Common myeloid progenitor, CD34-positive (primary cell): ENCODE measurements at regions not wholly inside any gene's neighbourhood (a gene's known extent, or its start where the extent isn't known, plus 50 kb on each side); places are given as distances from the start of the nearest gene placed in this dataset.

Source experiments
- CTCF ChIA-PET: fragments of 350-600 bp; sonication (Branson Sonifier 250); formaldehyde crosslinking; loops from one replicate; lab custom pipeline; 2021; ENCODE audit warnings: antibody characterized with exemption; lab: Charles Lee
- POLR2A ChIA-PET: fragments of 350-600 bp; sonication (Branson Sonifier 250); formaldehyde crosslinking; loops from one replicate; lab custom pipeline; 2021; ENCODE audit warnings: antibody characterized with exemption; lab: Charles Lee
- DNase-seq, 3 donors: peaks; one replicate each; pipeline versions ENCODE4 v3.0.0 to v3.0.0-alpha.2; 2013
- H3K27ac ChIP-seq, 2 experiments: 1 replicate in 1 of 2; 2 replicates in 1 of 2; pipeline ENCODE4 v1.7.0; 2013; ENCODE audit warnings: inconsistent platforms in 2 of 2, low read length in 2 of 2, mild to moderate bottlenecking in 2 of 2, low read depth in 1 of 2, moderate library complexity in 1 of 2; ENCODE audit not compliant: severe bottlenecking in 2 of 2, insufficient read depth in 1 of 2, poor library complexity in 1 of 2
- H3K27me3 ChIP-seq, 5 experiments: replicated peaks in 2 of 5; 1 replicate in 3 of 5; 2 replicates in 2 of 5; pipeline versions ENCODE4 v1.6.1 to v1.7.0; 2013; ENCODE audit warnings: low read length in 4 of 5, mild to moderate bottlenecking in 2 of 5, moderate library complexity in 2 of 5, inconsistent platforms in 1 of 5; ENCODE audit not compliant: insufficient read depth in 5 of 5, control insufficient read depth in 4 of 5
- H3K36me3 ChIP-seq, 4 experiments: 1 replicate in 2 of 4; 2 replicates in 2 of 4; pipeline versions ENCODE4 v1.6.1 to v1.7.0; 2013; ENCODE audit warnings: low read length in 3 of 4, control low read depth in 1 of 4, mild to moderate bottlenecking in 1 of 4; ENCODE audit not compliant: control insufficient read depth in 4 of 4, insufficient read depth in 4 of 4
- H3K4me1 ChIP-seq, 4 experiments: 1 replicate in 3 of 4; 2 replicates in 1 of 4; pipeline versions ENCODE4 v1.6.1 to v1.7.1; 2013; ENCODE audit warnings: low read length in 3 of 4, mild to moderate bottlenecking in 3 of 4, control low read depth in 1 of 4, inconsistent platforms in 1 of 4, moderate library complexity in 1 of 4; ENCODE audit not compliant: control insufficient read depth in 4 of 4, insufficient read depth in 4 of 4; ENCODE audit errors: control extremely low read depth in 1 of 4
- H3K4me3 ChIP-seq, 7 experiments: 1 replicate in 4 of 7; 2 replicates in 3 of 7; pipeline versions ENCODE4 v1.5.1 to v1.7.0; 2013; ENCODE audit warnings: mild to moderate bottlenecking in 7 of 7, low read length in 6 of 7, moderate library complexity in 6 of 7, inconsistent platforms in 2 of 7, low read depth in 2 of 7, control low read depth in 1 of 7; ENCODE audit not compliant: insufficient read depth in 4 of 7, control insufficient read depth in 1 of 7; ENCODE audit errors: extremely low read depth in 1 of 7
- H3K9me3 ChIP-seq, 5 experiments: 1 replicate in 4 of 5; 2 replicates in 1 of 5; pipeline versions ENCODE4 v1.6.1 to v1.7.1; 2013; ENCODE audit warnings: low read length in 4 of 5, mild to moderate bottlenecking in 2 of 5, inconsistent platforms in 1 of 5, low read depth in 1 of 5, moderate library complexity in 1 of 5; ENCODE audit not compliant: control insufficient read depth in 4 of 5, insufficient read depth in 2 of 5; ENCODE audit errors: control extremely low read depth in 1 of 5
- WGBS: methylation state at CpG from one replicate; pipeline ENCODE4 v1.1.5; 2013; ENCODE audit not compliant: insufficient coverage; 5-methylcytosine and 5-hydroxymethylcytosine counted together

GRCh38 chrX:115364670-115365069 is 75.2 kb downstream of the LUZP4 start:
- no peaks in the 10 kb centered on the region for H3K36me3 ChIP-seq
- no peak overlapping the region for H3K4me3 ChIP-seq
- ChIA-PET POLR2A (no interaction called here), CTCF (interaction anchor here (0.6 to 1.4 kb wide), 4 partner anchors 20 to 199 kb away, joined by 3 read pairs; no protein-coding TSS in a partner anchor)
- no peak for DNase-seq
- H3K27me3 ChIP-seq, result peaks cover 0 to 10% (median 0%) of the 10 kb centered on the region in 5 experiments
- H3K9me3 ChIP-seq, result no peaks in the 10 kb centered on the region
- peaks cover 0 to 9% (median 3%) of the 10 kb centered on the region in 4 experiments for H3K4me1 ChIP-seq
- H3K27ac ChIP-seq, result no peak overlapping the region

GRCh38 chrX:115366535-115366934 is 77.0 kb downstream of the LUZP4 start:
- Histone ChIP-seq H3K36me3 (no peaks in the 10 kb centered on the region), H3K9me3 (no peaks in the 10 kb centered on the region), H3K4me3 (no peak overlapping the region), H3K27ac (no peak overlapping the region), H3K4me1 (peaks cover 0 to 9% (median 3%) of the 10 kb centered on the region in 4 experiments), H3K27me3 (peaks cover 0 to 10% (median 0%) of the 10 kb centered on the region in 5 experiments)
- POLR2A ChIA-PET, result no interaction called here
- CTCF ChIA-PET, result no interaction called here
- DNase-seq, result no peak
- WGBS, result no CpG with 5 or more reads among the region's 1 CpG

DNA sequence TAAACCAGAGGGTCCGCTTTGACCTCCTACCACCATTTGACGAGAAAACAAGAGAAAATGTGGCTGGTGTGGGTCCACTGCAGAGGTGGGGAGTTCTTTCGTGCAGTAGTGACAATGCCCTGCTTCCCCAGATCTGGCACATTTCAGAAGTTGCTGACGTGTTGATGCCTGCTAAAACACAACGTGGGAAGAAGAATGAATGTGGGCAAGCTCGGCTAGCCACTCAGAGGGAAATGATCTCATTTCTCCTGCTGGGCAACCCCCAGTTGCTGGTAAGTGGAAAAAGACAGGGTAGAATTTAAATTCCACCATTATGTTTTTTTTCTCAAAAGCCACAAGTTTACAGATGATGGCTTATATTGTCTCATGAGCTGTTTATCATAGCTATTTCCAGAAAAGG is 77.9 kb downstream of the LUZP4 start:
- no peak for DNase-seq
- Histone ChIP-seq H3K9me3 (no peaks in the 10 kb centered on the region), H3K27ac (no peak overlapping the region), H3K27me3 (peaks cover 0 to 10% (median 0%) of the 10 kb centered on the region in 5 experiments), H3K4me3 (no peak overlapping the region), H3K36me3 (no peaks in the 10 kb centered on the region), H3K4me1 (peaks cover 0 to 6% (median 2%) of the 10 kb centered on the region in 4 experiments)
- ChIA-PET CTCF (no interaction called here), POLR2A (no interaction called here)
- WGBS, result 60% methylated on average over 1 of the region's 6 CpGs

GRCh38 chrX:115367951-115368350 is 78.4 kb downstream of the LUZP4 start:
- 93% methylated on average over 2 of the region's 2 CpGs for WGBS
- no peaks in the 10 kb centered on the region for H3K9me3 ChIP-seq
- peaks cover 0 to 10% (median 0%) of the 10 kb centered on the region in 5 experiments for H3K27me3 ChIP-seq
- DNase-seq, result no peak
- H3K36me3 ChIP-seq, result no peaks in the 10 kb centered on the region
- no peak overlapping the region for H3K27ac ChIP-seq
- CTCF ChIA-PET, result no interaction called here
- peaks cover 0 to 5% (median 1%) of the 10 kb centered on the region in 4 experiments for H3K4me1 ChIP-seq
- H3K4me3 ChIP-seq, result no peak overlapping the region
- POLR2A ChIA-PET, result no interaction called here

- Histone ChIP-seq H3K4me3 (no peak overlapping the region), H3K27ac (no peak overlapping the region), H3K4me1 (no peaks in the 10 kb centered on the region), H3K27me3 (peaks cover 0 to 10% (median 0%) of the 10 kb centered on the region in 5 experiments), H3K9me3 (no peaks in the 10 kb centered on the region), H3K36me3 (no peaks in the 10 kb centered on the region)
- no CpG with 5 or more reads among the region's 2 CpGs for WGBS
- CTCF ChIA-PET, result no interaction called here
- DNase-seq, result no peak
- POLR2A ChIA-PET, result no interaction called here
Measured at GRCh38 chrX:115368876-115369275, 79.4 kb downstream of the LUZP4 start.

GRCh38 chrX:115372152-115372551 is 82.6 kb downstream of the LUZP4 start:
- ChIA-PET POLR2A (no interaction called here), CTCF (no interaction called here)
- no peaks in the 10 kb centered on the region for H3K9me3 ChIP-seq
- peaks cover 0 to 8% (median 0%) of the 10 kb centered on the region in 5 experiments for H3K27me3 ChIP-seq
- WGBS, result 89% methylated on average over 4 of the region's 4 CpGs
- no peaks in the 10 kb centered on the region for H3K4me1 ChIP-seq
- H3K27ac ChIP-seq, result no peak overlapping the region
- no peak overlapping the region for H3K4me3 ChIP-seq
- no peaks in the 10 kb centered on the region for H3K36me3 ChIP-seq
- DNase-seq, result no peak

GRCh38 chrX:115373308-115373707 is 83.8 kb downstream of the LUZP4 start:
- no peak for DNase-seq
- H3K4me1 ChIP-seq, result no peaks in the 10 kb centered on the region
- no peaks in the 10 kb centered on the region for H3K9me3 ChIP-seq
- H3K27ac ChIP-seq, result no peak overlapping the region
- no CpG with 5 or more reads among the region's 5 CpGs for whole genome bisulfite sequencing
- H3K36me3 ChIP-seq, result no peaks in the 10 kb centered on the region
- POLR2A ChIA-PET, result no interaction called here
- CTCF ChIA-PET, result interaction anchor here (2.4 kb wide), 1 partner anchor 10 kb away, joined by 7 read pairs; no protein-coding TSS in a partner anchor
- no peak overlapping the region for H3K4me3 ChIP-seq
- peaks cover 0 to 4% (median 0%) of the 10 kb centered on the region in 5 experiments for H3K27me3 ChIP-seq
